NCI-H226 (cell line): ENCODE measurements at regions not wholly inside any gene's neighbourhood (a gene's known extent, or its start where the extent isn't known, plus 50 kb on each side); places are given as distances from the start of the nearest gene placed in this dataset.

ENCODE experiments used
- DNase-seq: peaks from one replicate; pipeline ENCODE4 v3.0.0-alpha.2; 2015

- no peak for DNase-seq
Measured at GRCh38 chr12:112559784-112560183, 141.0 kb downstream of the PTPN11 start.

- DNase-seq: no peak
Measured at GRCh38 chr12:112564160-112564784, 145.5 kb downstream of the PTPN11 start.

GRCh38 chr12:112568641-112569040, 149.9 kb downstream of the PTPN11 start:
- DNase-seq: no peak

- no peak for DNase-seq
Measured at GRCh38 chr12:112570096-112570495, 151.3 kb downstream of the PTPN11 start.

GRCh38 chr12:112573141-112573540, 154.4 kb downstream of the PTPN11 start:
- DNase-seq: no peak

- no peak for DNase-seq
Measured at GRCh38 chr12:112574896-112575558, 156.3 kb downstream of the PTPN11 start.

GRCh38 chr12:112575559-112576067, 156.9 kb downstream of the PTPN11 start:
- DNase-seq: no peak

GRCh38 chr12:112577473-112578329, 159.0 kb downstream of the PTPN11 start:
- DNase-seq: no peak

- no peak for DNase-seq
Measured at GRCh38 chr12:112584266-112584722, 165.5 kb downstream of the PTPN11 start.

GRCh38 chr12:112586148-112586783, 167.5 kb downstream of the PTPN11 start:
- no peak for DNase-seq

GRCh38 chr12:112589275-112589674, 170.5 kb downstream of the PTPN11 start:
- DNase-seq: no peak

GRCh38 chr12:112590281-112590680, 171.5 kb downstream of the PTPN11 start:
- no peak for DNase-seq

GRCh38 chr12:112591488-112591887, 172.7 kb downstream of the PTPN11 start:
- no peak for DNase-seq

- DNase-seq: no peak
Measured at GRCh38 chr12:112595410-112595809, 176.7 kb downstream of the PTPN11 start.

- DNase-seq: no peak
Measured at GRCh38 chr12:112597986-112598385, 179.2 kb downstream of the PTPN11 start.

- DNase-seq: no peak
Measured at GRCh38 chr12:112598626-112599025, 179.9 kb downstream of the PTPN11 start.

GRCh38 chr12:112599871-112600270, 181.1 kb downstream of the PTPN11 start:
- DNase-seq: no peak

GRCh38 chr12:112602150-112602549, 183.4 kb downstream of the PTPN11 start:
- no peak for DNase-seq

GRCh38 chr12:112606611-112607365, 184.8 kb upstream of the RPH3A start:
- DNase-seq: no peak

- no peak for DNase-seq
Measured at GRCh38 chr12:112607427-112607826, 184.1 kb upstream of the RPH3A start.

- DNase-seq: no peak
Measured at GRCh38 chr12:112611908-112612307, 179.6 kb upstream of the RPH3A start.

GRCh38 chr12:112615196-112615595, 176.4 kb upstream of the RPH3A start:
- no peak for DNase-seq
